Spleen (tissue), 7 donors: ENCODE measurements at regions not wholly inside any gene's neighbourhood (a gene's known extent, or its start where the extent isn't known, plus 50 kb on each side); places are given as distances from the start of the nearest gene placed in this dataset.

ENCODE experiments used
- CTCF ChIP-seq, 11 experiments: fragments of 200-600 bp in 7 of 11; fragments of 450-650 bp in 4 of 11; sonication (generic) in 4 of 11; IDR thresholded peaks in 8 of 11; conservative IDR thresholded peaks in 3 of 11; 1 replicate in 7 of 11; 2 replicates in 4 of 11; pipeline versions ENCODE4 v1.4.0 to v1.8.0; 2016 to 2021; ENCODE audit warnings: antibody characterized with exemption in 11 of 11, inconsistent platforms in 4 of 11, mild to moderate bottlenecking in 1 of 11
- POLR2A ChIP-seq, 3 donors: fragments of 450-650 bp; IDR thresholded peaks; one replicate each; pipeline ENCODE4 v1.5.1; 2017; ENCODE audit warnings: antibody characterized with exemption in 3 of 3, mild to moderate bottlenecking in 1 of 3
- POLR2AphosphoS5 ChIP-seq, 3 donors: sonication (generic); formaldehyde crosslinking; IDR thresholded peaks; one replicate each; pipeline ENCODE4 v1.5.1; 2017; ENCODE audit warnings: antibody characterized with exemption in 3 of 3
- donor health status: DM: no; HTN: no; CAD: no; lungs with moderate emphysema.
- donor health status: DM: no; HTN: no; CAD: no.
- donor health status: DM: no; HTN: no; CAD: no.

GRCh38 chr5:101673120-101673519 is 623.0 kb downstream of the SLCO4C1 start:
- no peak for TF ChIP-seq POLR2A (IDR thresholded peaks at IDR 0.05)
- TF ChIP-seq POLR2AphosphoS5 (IDR thresholded peaks at IDR 0.05) = no peak
- TF ChIP-seq CTCF (IDR thresholded peaks at IDR 0.05 in 8 of 11, conservative IDR thresholded peaks at IDR 0.05 in 3 of 11) = no peak
